ENCODE measurements at regions not wholly inside any gene's neighbourhood (a gene's known extent, or its start where the extent isn't known, plus 50 kb on each side); places are given as distances from the start of the nearest gene placed in this dataset.
A peak's percentile ranks its signal among the peaks of the same experiment; 100 is the strongest.

DNA sequence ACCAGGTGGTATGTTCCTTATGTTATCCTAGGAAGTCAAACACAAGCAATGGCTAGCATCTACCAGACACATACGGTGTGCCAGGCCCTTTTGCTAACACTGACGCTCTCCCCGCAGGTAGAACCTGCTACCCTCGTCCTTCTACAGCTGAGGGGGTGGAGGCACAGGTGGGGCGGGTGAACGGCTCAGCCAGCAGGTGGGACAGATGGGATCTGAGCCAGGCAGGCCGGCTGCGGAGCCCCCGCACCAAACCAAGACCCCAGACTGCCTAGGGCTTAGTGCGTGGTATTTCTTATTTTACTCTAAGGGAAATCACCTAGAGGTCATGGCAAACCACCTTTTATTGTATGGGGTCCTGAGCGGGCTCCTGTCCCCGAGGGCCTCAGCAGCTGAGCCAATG lies 53.9 kb upstream of the PCSK6 start:
- DNase-seq, result peak; percentile 36
- Histone ChIP-seq H3K36me3 (no peaks in the 10 kb centered on the region), H3K27me3 (no peaks in the 10 kb centered on the region), H3K4me3 (no peak overlapping the region), H3K27ac (no peak overlapping the region), H3K9me3 (no peaks in the 10 kb centered on the region), H3K4me1 (no peaks in the 10 kb centered on the region)
- TF ChIP-seq, protein P1, sequence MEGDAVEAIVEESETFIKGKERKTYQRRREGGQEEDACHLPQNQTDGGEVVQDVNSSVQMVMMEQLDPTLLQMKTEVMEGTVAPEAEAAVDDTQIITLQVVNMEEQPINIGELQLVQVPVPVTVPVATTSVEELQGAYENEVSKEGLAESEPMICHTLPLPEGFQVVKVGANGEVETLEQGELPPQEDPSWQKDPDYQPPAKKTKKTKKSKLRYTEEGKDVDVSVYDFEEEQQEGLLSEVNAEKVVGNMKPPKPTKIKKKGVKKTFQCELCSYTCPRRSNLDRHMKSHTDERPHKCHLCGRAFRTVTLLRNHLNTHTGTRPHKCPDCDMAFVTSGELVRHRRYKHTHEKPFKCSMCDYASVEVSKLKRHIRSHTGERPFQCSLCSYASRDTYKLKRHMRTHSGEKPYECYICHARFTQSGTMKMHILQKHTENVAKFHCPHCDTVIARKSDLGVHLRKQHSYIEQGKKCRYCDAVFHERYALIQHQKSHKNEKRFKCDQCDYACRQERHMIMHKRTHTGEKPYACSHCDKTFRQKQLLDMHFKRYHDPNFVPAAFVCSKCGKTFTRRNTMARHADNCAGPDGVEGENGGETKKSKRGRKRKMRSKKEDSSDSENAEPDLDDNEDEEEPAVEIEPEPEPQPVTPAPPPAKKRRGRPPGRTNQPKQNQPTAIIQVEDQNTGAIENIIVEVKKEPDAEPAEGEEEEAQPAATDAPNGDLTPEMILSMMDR (IDR thresholded peaks at IDR 0.05), result no peak
- TF ChIP-seq EP300 (IDR thresholded peaks at IDR 0.05) (no peak), POLR2AphosphoS5 (IDR thresholded peaks at IDR 0.05) (no peak), POLR2A (IDR thresholded peaks at IDR 0.05) (no peak)
- intact Hi-C loops (cut with DNase I), result loop anchor here (5.0 kb wide), 1 partner anchor 99 kb away; no protein-coding TSS in a partner anchor
- WGBS, 2 donors, result 90% methylated on average over 12 of the region's 12 CpGs

DNA sequence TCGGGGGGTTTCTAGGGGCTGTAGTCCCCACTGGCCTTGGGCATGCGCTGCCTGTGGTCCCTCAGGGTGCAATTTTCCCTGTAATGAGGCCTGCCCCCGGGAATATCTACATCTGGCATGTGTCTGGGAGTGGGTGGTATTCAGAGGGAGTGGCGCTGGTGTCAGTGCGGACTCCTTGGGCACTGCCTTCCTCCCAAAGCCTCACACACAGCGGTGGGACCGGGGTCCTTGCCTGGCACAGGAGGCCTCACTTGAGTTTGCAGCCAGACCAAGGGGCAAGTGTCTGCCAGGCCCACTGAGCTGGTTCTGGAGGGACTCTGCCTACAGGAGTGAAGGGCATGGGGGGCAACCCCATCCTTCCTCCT lies 53.5 kb upstream of the PCSK6 start:
- TF ChIP-seq, protein P1 (IDR thresholded peaks at IDR 0.05), result no peak
- TF ChIP-seq POLR2A (IDR thresholded peaks at IDR 0.05) (no peak), EP300 (IDR thresholded peaks at IDR 0.05) (no peak), POLR2AphosphoS5 (IDR thresholded peaks at IDR 0.05) (no peak)
- H3K27me3 ChIP-seq, result no peaks in the 10 kb centered on the region

DNA sequence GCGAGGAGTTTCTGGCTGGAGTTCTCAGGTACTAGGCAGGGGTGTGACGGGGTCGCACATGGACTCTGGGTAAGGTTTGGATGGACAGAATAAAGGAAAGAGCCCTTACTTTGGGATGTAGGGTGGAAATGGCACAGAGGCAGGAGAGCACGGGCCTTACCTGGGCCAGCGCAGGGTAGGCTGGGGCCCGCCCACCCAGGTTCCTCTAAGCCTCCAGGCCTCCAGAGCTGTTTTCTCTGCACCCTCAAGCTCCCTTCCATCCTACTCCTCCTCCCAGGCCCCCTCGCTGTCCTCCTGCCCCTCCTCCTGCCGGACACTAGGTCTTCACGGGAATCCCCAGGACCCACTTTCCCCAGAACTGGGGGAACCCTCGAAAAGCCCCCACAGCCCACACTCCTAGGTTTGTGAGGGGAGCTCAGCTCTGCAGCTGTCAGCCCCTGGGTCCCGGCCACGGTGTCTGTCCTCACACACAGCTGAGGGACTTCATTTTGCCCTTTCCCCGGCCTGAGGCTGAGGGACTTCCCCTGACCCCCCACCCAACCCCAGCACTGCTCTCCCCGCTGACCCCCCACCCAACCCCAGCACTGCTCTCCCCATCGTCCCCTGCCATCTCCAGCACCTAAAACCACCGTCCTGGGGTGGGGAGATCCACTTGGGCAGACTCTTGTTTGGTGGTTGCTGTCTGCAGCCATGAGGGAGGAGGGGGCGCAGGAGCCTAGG lies 53.0 kb upstream of the PCSK6 start:
- H3K4me3 ChIP-seq, result no peak overlapping the region
- no peaks in the 10 kb centered on the region for H3K4me1 ChIP-seq
- H3K27me3 ChIP-seq, result no peaks in the 10 kb centered on the region
- H3K27ac ChIP-seq, result no peak overlapping the region
- H3K36me3 ChIP-seq, result no peaks in the 10 kb centered on the region
- peak; percentile 62 for DNase-seq
- intact Hi-C loops (cut with DNase I), result loop anchor here (5.0 kb wide), 1 partner anchor 100 kb away; no protein-coding TSS in a partner anchor
- H3K9me3 ChIP-seq, result no peaks in the 10 kb centered on the region
- 88% methylated on average over 17 of the region's 17 CpGs for WGBS, 2 donors
- no peak for TF ChIP-seq POLR2AphosphoS5 (IDR thresholded peaks at IDR 0.05)
- TF ChIP-seq, protein P1 (IDR thresholded peaks at IDR 0.05), result no peak
- no peak for TF ChIP-seq POLR2A (IDR thresholded peaks at IDR 0.05)

More for the DNA sequence above, 53.5 kb upstream of the PCSK6 start:
- intact Hi-C loops (cut with DNase I), result loop anchor here (5.0 kb wide), 1 partner anchor 99 kb away; no protein-coding TSS in a partner anchor
- peak; percentile 52 for DNase-seq
- H3K27ac ChIP-seq, result no peak overlapping the region
- H3K4me1 ChIP-seq, result no peaks in the 10 kb centered on the region
- WGBS, 2 donors, result 90% methylated on average over 7 of the region's 7 CpGs
- H3K4me3 ChIP-seq, result no peak overlapping the region
- H3K9me3 ChIP-seq, result no peaks in the 10 kb centered on the region
- H3K36me3 ChIP-seq, result no peaks in the 10 kb centered on the region

DNA sequence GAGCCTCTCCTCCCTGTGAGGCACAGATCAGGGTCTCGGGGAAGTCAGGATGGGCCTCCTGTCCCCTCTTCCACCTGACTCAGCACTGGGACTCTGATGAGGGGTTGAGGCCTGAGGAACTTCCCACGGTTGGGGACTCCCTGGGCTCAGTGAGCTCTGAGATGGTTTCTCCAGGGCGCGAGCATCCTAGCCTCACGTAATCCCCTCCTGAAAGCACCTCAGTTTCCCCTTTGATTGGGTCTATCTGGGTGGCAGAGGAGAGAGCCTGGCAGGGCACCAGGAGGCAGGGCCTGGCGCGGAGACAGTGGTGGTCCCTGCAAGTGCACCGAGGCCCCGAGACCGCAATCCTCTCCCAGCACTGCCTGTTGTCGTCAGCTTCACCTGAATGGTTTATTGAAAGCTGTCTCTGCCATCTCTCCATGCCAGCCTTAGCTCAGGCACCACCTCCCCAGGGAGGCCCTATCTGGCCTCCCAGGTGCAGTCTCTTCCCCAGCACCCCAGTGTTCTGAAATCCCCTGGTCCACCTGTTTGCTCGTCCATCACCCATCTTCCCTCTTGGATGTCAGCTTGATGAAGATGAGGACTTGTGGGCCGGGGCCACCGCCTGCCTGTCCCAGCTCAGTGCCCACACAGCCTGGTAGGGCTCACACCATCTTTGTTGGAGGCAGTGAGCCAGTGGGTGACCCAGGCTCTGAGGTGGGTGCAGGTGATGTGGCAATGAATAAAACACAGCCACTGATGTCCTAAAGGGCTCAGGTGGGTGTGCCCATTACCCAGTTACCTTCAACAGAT lies 52.2 kb upstream of the PCSK6 start:
- DNase-seq, result peak; percentile 47
- Histone ChIP-seq H3K27me3 (no peaks in the 10 kb centered on the region), H3K36me3 (no peaks in the 10 kb centered on the region), H3K4me1 (no peaks in the 10 kb centered on the region), H3K9me3 (no peaks in the 10 kb centered on the region), H3K4me3 (no peak overlapping the region), H3K27ac (no peak overlapping the region)
- WGBS, 2 donors, result 92 to 96% methylated on average over 14 of the region's 14 CpGs
- TF ChIP-seq, protein P1 (IDR thresholded peaks at IDR 0.05), result no peak
- TF ChIP-seq POLR2AphosphoS5 (IDR thresholded peaks at IDR 0.05), result no peak
- no peak for TF ChIP-seq POLR2A (IDR thresholded peaks at IDR 0.05)
- TF ChIP-seq EP300 (IDR thresholded peaks at IDR 0.05), result no peak
- intact Hi-C loops (cut with DNase I), result loop anchor here (5.0 kb wide), 1 partner anchor 101 kb away; no protein-coding TSS in a partner anchor
